HL-60 (cell line): ENCODE measurements at regions not wholly inside any gene's neighbourhood (a gene's known extent, or its start where the extent isn't known, plus 50 kb on each side); places are given as distances from the start of the nearest gene placed in this dataset.
"Not testable (repeated sequence)": the region's sequence is repeated elsewhere in the genome, so short reads cannot be mapped to it uniquely, and the experiment has no call there.

Experiments
- DNase-seq, 2 experiments: peaks; one replicate each; pipeline ENCODE4 v3.0.0-alpha.2; 2010 to 2020; ENCODE audit warnings: low read depth in 1 of 2, low spot score in 1 of 2
- H3K27ac ChIP-seq: fragments of 250-450 bp; sonication (Bioruptor Pico); replicated peaks from 2 replicates; pipeline ENCODE4 v1.5.1; 2020; ENCODE audit warnings: mild to moderate bottlenecking, moderate library complexity
- H3K27me3 ChIP-seq: fragments of 250-450 bp; sonication (Bioruptor Pico); 2 replicates; pipeline ENCODE4 v1.5.1; 2021; ENCODE audit warnings: mild to moderate bottlenecking, moderate library complexity; ENCODE audit not compliant: insufficient read depth, poor library complexity, severe bottlenecking
- H3K4me3 ChIP-seq: replicated peaks from 2 replicates; pipeline ENCODE4 v1.5.1; 2011; ENCODE audit warnings: mild to moderate bottlenecking, control low read depth, low read length; ENCODE audit not compliant: insufficient read depth
- GABPA ChIP-seq: IDR thresholded peaks from 2 replicates; pipeline ENCODE4 v1.6.1; 2012; ENCODE audit warnings: low read depth
- POLR2AphosphoS5 ChIP-seq: IDR thresholded peaks from 2 replicates; pipeline ENCODE4 v1.6.1; 2012; ENCODE audit warnings: low read depth
- REST ChIP-seq: IDR thresholded peaks from 2 replicates; pipeline ENCODE4 v1.6.1; 2012; ENCODE audit warnings: low read depth; ENCODE audit not compliant: insufficient replicate concordance
- SPI1 ChIP-seq: IDR thresholded peaks from 2 replicates; pipeline ENCODE4 v1.6.1; 2012; ENCODE audit warnings: low read depth, mild to moderate bottlenecking, borderline replicate concordance
- TF ChIP-seq, protein P1 (sequence below): IDR thresholded peaks from one replicate; pipeline ENCODE4 v1.5.1; 2011; ENCODE audit warnings: low read length, control low read depth, inconsistent platforms; ENCODE audit not compliant: insufficient read depth

- Histone ChIP-seq H3K27me3 (no peaks in the 10 kb centered on the region), H3K4me3 (no peak overlapping the region), H3K27ac (no peak overlapping the region)
- no peak for DNase-seq
- TF ChIP-seq, protein P1, sequence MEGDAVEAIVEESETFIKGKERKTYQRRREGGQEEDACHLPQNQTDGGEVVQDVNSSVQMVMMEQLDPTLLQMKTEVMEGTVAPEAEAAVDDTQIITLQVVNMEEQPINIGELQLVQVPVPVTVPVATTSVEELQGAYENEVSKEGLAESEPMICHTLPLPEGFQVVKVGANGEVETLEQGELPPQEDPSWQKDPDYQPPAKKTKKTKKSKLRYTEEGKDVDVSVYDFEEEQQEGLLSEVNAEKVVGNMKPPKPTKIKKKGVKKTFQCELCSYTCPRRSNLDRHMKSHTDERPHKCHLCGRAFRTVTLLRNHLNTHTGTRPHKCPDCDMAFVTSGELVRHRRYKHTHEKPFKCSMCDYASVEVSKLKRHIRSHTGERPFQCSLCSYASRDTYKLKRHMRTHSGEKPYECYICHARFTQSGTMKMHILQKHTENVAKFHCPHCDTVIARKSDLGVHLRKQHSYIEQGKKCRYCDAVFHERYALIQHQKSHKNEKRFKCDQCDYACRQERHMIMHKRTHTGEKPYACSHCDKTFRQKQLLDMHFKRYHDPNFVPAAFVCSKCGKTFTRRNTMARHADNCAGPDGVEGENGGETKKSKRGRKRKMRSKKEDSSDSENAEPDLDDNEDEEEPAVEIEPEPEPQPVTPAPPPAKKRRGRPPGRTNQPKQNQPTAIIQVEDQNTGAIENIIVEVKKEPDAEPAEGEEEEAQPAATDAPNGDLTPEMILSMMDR = no peak
- no peak for TF ChIP-seq GABPA
- TF ChIP-seq SPI1 = no peak
- TF ChIP-seq REST = no peak
- no peak for TF ChIP-seq POLR2AphosphoS5
These were observed 247.2 kb upstream of the CTBP2 start for GRCh38 chr10:125407557-125407956.

DNA sequence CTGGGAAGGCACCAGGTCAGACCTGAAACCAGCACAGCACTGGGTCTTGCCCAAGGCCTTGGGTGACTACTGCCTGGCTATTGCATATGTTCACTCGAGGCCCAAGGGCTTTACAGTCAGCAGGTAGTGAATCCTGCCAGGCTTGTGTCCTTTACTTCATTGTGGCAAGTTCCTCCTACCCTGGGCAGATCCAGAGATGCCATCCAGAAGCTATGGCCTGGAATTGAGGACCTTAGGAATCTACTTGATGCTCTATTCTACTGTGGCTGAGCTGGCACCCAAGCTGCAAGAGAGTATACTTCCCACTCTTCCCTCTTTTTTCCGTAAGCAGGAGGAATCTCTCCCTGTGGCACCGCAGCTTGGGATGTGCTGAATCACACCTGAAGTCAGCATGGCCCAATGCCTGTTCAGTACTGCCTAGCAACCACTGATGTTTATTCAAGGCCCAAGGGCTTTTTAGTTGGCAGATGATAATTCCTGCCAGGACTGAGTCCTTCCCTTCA is 246.7 kb upstream of the CTBP2 start:
- Histone ChIP-seq H3K27me3 (no peaks in the 10 kb centered on the region), H3K27ac (no peak overlapping the region), H3K4me3 (no peak overlapping the region)
- TF ChIP-seq REST (no peak), GABPA (no peak), SPI1 (no peak), POLR2AphosphoS5 (no peak)
- TF ChIP-seq, protein P1 = no peak
- DNase-seq = no peak

DNA sequence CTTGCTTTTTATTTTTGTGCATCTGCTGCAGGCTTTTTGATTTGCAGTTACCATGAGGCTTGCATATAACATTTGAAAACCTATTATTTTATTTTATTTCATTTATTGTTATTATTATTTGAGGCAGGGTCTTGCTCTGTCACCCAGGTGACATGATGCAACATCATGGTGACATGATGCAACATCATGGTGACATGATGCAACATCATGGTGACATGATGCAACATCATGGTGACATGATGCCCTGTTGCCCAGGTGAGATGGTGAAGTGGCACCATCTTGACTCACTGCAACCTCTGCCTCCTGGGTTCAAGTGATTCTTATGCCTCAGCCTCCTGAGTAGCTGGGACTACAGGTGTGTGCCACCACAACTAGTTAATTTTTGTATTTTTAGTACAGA is 244.5 kb upstream of the CTBP2 start:
- not testable (repeated sequence) for DNase-seq, H3K27me3 ChIP-seq

GRCh38 chr10:125401462-125401861 is 241.1 kb upstream of the CTBP2 start:
- Histone ChIP-seq H3K27me3 (no peaks in the 10 kb centered on the region), H3K27ac (no peak overlapping the region), H3K4me3 (no peak overlapping the region)
- no peak for TF ChIP-seq POLR2AphosphoS5
- TF ChIP-seq GABPA = no peak
- no peak for TF ChIP-seq SPI1
- TF ChIP-seq, protein P1 = no peak
- no peak for TF ChIP-seq REST
- no peak for DNase-seq

More for the DNA sequence above, 244.5 kb upstream of the CTBP2 start:
- H3K27ac ChIP-seq, H3K4me3 ChIP-seq: not testable (repeated sequence)
